ENCODE measurements at regions not wholly inside any gene's neighbourhood (a gene's known extent, or its start where the extent isn't known, plus 50 kb on each side); places are given as distances from the start of the nearest gene placed in this dataset.

DNA sequence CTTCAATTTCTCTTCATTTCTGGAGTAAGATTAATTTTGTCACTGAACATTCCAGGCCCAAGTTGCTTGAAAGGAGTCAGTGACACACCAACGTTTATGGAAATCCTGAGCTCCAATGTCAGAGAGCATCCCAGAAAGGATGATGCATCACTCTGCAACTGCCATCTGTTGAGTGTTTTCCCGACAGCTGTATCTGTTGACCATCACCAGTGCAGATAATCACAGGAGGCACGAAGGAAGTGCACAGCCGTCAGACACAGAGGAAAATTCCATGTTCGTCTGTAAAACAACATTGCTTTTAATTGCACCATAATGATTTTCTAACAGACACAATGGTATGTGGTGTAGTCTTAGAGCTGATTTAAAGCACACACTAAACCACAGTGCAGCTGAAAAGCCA lies 376.7 kb upstream of the ADGRL2 start:
- no peaks in the 10 kb centered on the region for H3K36me3 ChIP-seq (ENCODE audit: control insufficient read depth, insufficient read depth, low read length)
- no peaks in the 10 kb centered on the region for H3K9me3 Mint-ChIP-seq (ENCODE audit: unreplicated experiment)
- no peaks in the 10 kb centered on the region for H3K36me3 Mint-ChIP-seq (ENCODE audit: insufficient read depth, unreplicated experiment)
- no peak overlapping the region for H3K4me3 Mint-ChIP-seq (ENCODE audit: unreplicated experiment)
- intact Hi-C loops (cut with micrococcal nuclease; ENCODE audit: unreplicated experiment), result no loop called here
- TF ChIP-seq, protein P1, sequence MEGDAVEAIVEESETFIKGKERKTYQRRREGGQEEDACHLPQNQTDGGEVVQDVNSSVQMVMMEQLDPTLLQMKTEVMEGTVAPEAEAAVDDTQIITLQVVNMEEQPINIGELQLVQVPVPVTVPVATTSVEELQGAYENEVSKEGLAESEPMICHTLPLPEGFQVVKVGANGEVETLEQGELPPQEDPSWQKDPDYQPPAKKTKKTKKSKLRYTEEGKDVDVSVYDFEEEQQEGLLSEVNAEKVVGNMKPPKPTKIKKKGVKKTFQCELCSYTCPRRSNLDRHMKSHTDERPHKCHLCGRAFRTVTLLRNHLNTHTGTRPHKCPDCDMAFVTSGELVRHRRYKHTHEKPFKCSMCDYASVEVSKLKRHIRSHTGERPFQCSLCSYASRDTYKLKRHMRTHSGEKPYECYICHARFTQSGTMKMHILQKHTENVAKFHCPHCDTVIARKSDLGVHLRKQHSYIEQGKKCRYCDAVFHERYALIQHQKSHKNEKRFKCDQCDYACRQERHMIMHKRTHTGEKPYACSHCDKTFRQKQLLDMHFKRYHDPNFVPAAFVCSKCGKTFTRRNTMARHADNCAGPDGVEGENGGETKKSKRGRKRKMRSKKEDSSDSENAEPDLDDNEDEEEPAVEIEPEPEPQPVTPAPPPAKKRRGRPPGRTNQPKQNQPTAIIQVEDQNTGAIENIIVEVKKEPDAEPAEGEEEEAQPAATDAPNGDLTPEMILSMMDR (IDR thresholded peaks at IDR 0.05; ENCODE audit: insufficient read depth in 1 of 2, low read depth in 1 of 2, low read length in 1 of 2, severe bottlenecking in 1 of 2, unreplicated experiment in 1 of 2), result no peak
- H3K9me3 ChIP-seq, result no peaks in the 10 kb centered on the region
- no peak for DNase-seq
- BruUV-seq (replicated peaks), result no TSS peak
- H3K27me3 ChIP-seq (replicated peaks; ENCODE audit: control insufficient read depth, insufficient read depth, low read length), result no peaks in the 10 kb centered on the region
- no peak overlapping the region for H3K27ac Mint-ChIP-seq (ENCODE audit: unreplicated experiment)
- H3K4me1 Mint-ChIP-seq (ENCODE audit: low read depth, unreplicated experiment), result peaks cover 7% of the 10 kb centered on the region
- H3K4me1 ChIP-seq, result no peaks in the 10 kb centered on the region
- no peaks in the 10 kb centered on the region for H3K27me3 Mint-ChIP-seq (ENCODE audit: insufficient read depth, unreplicated experiment)
- H3K4me3 ChIP-seq (ENCODE audit: low read depth, low read length), result no peak overlapping the region
- ChIA-PET POLR2A (no interaction called here), CTCF (no interaction called here)

DNA sequence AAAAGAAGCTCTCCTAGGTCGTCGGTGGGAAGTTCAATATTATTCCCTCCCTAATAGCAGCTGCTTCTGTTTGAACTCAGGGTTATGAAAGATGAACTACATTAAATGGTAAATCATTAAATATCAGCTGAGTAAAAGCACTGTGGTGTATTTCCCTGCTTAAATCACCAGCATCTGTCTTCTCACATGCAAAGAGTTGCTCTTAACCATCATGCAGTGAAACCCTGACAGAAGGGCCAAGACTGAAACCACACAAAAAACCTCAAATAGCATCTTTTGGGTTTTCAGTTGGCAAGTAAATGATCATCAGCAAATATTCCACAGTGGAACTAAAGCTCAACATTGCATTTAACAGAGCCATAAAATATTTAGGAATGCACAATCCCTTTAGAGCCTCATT lies 380.0 kb upstream of the ADGRL2 start:
- Histone ChIP-seq H3K4me3 (ENCODE audit: low read depth, low read length) (no peak overlapping the region), H3K9me3 (no peaks in the 10 kb centered on the region), H3K4me1 (no peaks in the 10 kb centered on the region), H3K36me3 (ENCODE audit: control insufficient read depth, insufficient read depth, low read length) (no peaks in the 10 kb centered on the region), H3K27me3 (replicated peaks; ENCODE audit: control insufficient read depth, insufficient read depth, low read length) (no peaks in the 10 kb centered on the region)
- TF ChIP-seq, protein P1 (IDR thresholded peaks at IDR 0.05; ENCODE audit: insufficient read depth in 1 of 2, low read depth in 1 of 2, low read length in 1 of 2, severe bottlenecking in 1 of 2, unreplicated experiment in 1 of 2), result no peak
- DNase-seq, result no peak
- ChIA-PET CTCF (no interaction called here), POLR2A (no interaction called here)
- no peak overlapping the region for H3K4me3 Mint-ChIP-seq (ENCODE audit: unreplicated experiment)
- intact Hi-C loops (cut with micrococcal nuclease; ENCODE audit: unreplicated experiment), result no loop called here
- no peaks in the 10 kb centered on the region for H3K9me3 Mint-ChIP-seq (ENCODE audit: unreplicated experiment)
- no peaks in the 10 kb centered on the region for H3K36me3 Mint-ChIP-seq (ENCODE audit: insufficient read depth, unreplicated experiment)
- H3K27me3 Mint-ChIP-seq (ENCODE audit: insufficient read depth, unreplicated experiment), result no peaks in the 10 kb centered on the region
- H3K4me1 Mint-ChIP-seq (ENCODE audit: low read depth, unreplicated experiment), result no peaks in the 10 kb centered on the region
- H3K27ac Mint-ChIP-seq (ENCODE audit: unreplicated experiment), result no peak overlapping the region
- no TSS peak for BruUV-seq (replicated peaks)

DNA sequence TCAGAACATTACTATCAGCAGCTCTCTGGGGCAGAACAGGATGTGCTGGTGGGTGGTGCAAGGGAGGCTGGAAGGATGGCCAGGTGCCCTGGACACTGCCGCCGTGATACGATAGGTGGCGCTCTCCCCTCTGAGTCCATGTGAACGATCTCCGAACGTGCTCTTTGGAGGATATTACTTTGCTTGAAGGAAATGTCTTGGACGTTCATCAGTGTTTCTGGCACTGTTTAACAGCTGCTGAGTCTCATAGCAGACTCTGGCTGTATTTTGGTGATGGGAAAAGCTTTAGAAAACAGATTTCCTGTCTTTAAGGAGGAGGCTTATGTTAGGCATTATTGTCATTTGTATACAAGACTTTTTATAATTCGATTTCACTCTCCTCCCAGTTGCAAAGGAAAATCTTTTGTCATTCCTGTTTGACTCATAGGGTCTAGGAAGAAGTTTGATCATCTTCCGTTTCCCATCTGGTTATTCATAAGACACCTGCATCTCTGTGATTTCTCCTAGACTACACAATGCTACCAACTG lies 386.2 kb upstream of the ADGRL2 start:
- POLR2A ChIA-PET, result no interaction called here
- H3K27me3 Mint-ChIP-seq (ENCODE audit: insufficient read depth, unreplicated experiment), result no peaks in the 10 kb centered on the region
- no peaks in the 10 kb centered on the region for H3K4me1 ChIP-seq
- no peak overlapping the region for H3K4me3 Mint-ChIP-seq (ENCODE audit: unreplicated experiment)
- TF ChIP-seq, protein P1 (IDR thresholded peaks at IDR 0.05; ENCODE audit: insufficient read depth in 1 of 2, low read depth in 1 of 2, low read length in 1 of 2, severe bottlenecking in 1 of 2, unreplicated experiment in 1 of 2), result peak; percentile 42 to 45
- intact Hi-C loops (cut with micrococcal nuclease; ENCODE audit: unreplicated experiment), result no loop called here
- no peaks in the 10 kb centered on the region for H3K27me3 ChIP-seq (replicated peaks; ENCODE audit: control insufficient read depth, insufficient read depth, low read length)
- no peaks in the 10 kb centered on the region for H3K9me3 Mint-ChIP-seq (ENCODE audit: unreplicated experiment)
- no TSS peak for BruUV-seq (replicated peaks)
- no peaks in the 10 kb centered on the region for H3K36me3 Mint-ChIP-seq (ENCODE audit: insufficient read depth, unreplicated experiment)
- DNase-seq, result peak in 1 of 2 experiments; percentile 31
- no peaks in the 10 kb centered on the region for H3K4me1 Mint-ChIP-seq (ENCODE audit: low read depth, unreplicated experiment)
- H3K27ac Mint-ChIP-seq (ENCODE audit: unreplicated experiment), result no peak overlapping the region
- no peaks in the 10 kb centered on the region for H3K9me3 ChIP-seq
- no peaks in the 10 kb centered on the region for H3K36me3 ChIP-seq (ENCODE audit: control insufficient read depth, insufficient read depth, low read length)
- no peak overlapping the region for H3K4me3 ChIP-seq (ENCODE audit: low read depth, low read length)
- CTCF ChIA-PET, result no interaction called here

Data from Caco-2 (cell line).